PC-3 (cell line): ENCODE measurements at regions not wholly inside any gene's neighbourhood (a gene's known extent, or its start where the extent isn't known, plus 50 kb on each side); places are given as distances from the start of the nearest gene placed in this dataset.

ENCODE experiments used
- ATAC-seq: fragments of 200-7000 bp; cut with Tn5 transposase; 2 replicates; pipeline ENCODE4 v1.9.1; 2020; ENCODE audit warnings: mild to moderate bottlenecking, moderate library complexity
- BruUV-seq: library from RNA; stranded (reverse); fragments of 400-500 nt; replicated peaks from 2 replicates; lab custom pipeline; 2021; lab: Mats Ljungman, UMichigan
- CTCF ChIA-PET: fragments of 300-600 bp; sonication (Branson Sonifier 250); formaldehyde crosslinking; loops from one replicate; lab custom pipeline; 2022; ENCODE audit warnings: antibody characterized with exemption; lab: Charles Lee
- POLR2A ChIA-PET: fragments of 300-600 bp; sonication (Branson Sonifier 250); formaldehyde crosslinking; loops from one replicate; lab custom pipeline; 2022; ENCODE audit warnings: antibody characterized with exemption; ENCODE audit not compliant: unreplicated experiment; lab: Charles Lee
- DNase-seq: peaks from one replicate; pipeline ENCODE4 v3.0.0-alpha.2; 2015
- H2AFZ ChIP-seq: fragments of 300-600 bp; sonication (generic); 2 replicates; pipeline ENCODE4 v1.6.0; 2016; ENCODE audit warnings: antibody characterized with exemption, low read length
- H3F3A ChIP-seq: fragments of 300-600 bp; sonication (generic); one replicate; pipeline ENCODE4 v1.6.0; 2017; ENCODE audit warnings: antibody characterized with exemption, low read length, control low read depth, mild to moderate bottlenecking; ENCODE audit not compliant: unreplicated experiment
- H3K27ac ChIP-seq: fragments of 300-600 bp; sonication (generic); 2 replicates; pipeline ENCODE4 v1.5.1; 2016; ENCODE audit warnings: mild to moderate bottlenecking, low read length
- H3K27me3 ChIP-seq: fragments of 300-600 bp; sonication (generic); 2 replicates; pipeline ENCODE4 v1.6.1; 2016; ENCODE audit warnings: low read length, mixed read lengths
- H3K36me3 ChIP-seq: fragments of 300-600 bp; sonication (generic); 2 replicates; pipeline ENCODE4 v1.6.1; 2016; ENCODE audit warnings: low read depth, mixed run types, low read length, mixed read lengths
- H3K4me1 ChIP-seq: fragments of 300-600 bp; sonication (generic); 2 replicates; pipeline ENCODE4 v1.5.1; 2016; ENCODE audit warnings: low read length; ENCODE audit not compliant: insufficient read depth
- H3K4me2 ChIP-seq: fragments of 300-600 bp; sonication (generic); 2 replicates; pipeline ENCODE4 v1.6.0; 2016; ENCODE audit warnings: low read length
- H3K4me3 ChIP-seq: fragments of 300-600 bp; sonication (generic); 2 replicates; pipeline ENCODE4 v1.5.1; 2016; ENCODE audit warnings: mild to moderate bottlenecking, low read length, mixed read lengths
- H3K79me2 ChIP-seq: fragments of 300-600 bp; sonication (generic); 2 replicates; pipeline ENCODE4 v1.6.1; 2017; ENCODE audit warnings: low read length, mixed read lengths
- H3K9ac ChIP-seq: fragments of 300-600 bp; sonication (generic); 2 replicates; pipeline ENCODE4 v1.6.0; 2016; ENCODE audit warnings: mild to moderate bottlenecking, low read length
- H3K9me2 ChIP-seq: fragments of 300-600 bp; sonication (generic); replicated peaks from 2 replicates; pipeline ENCODE4 v1.6.1; 2016; ENCODE audit warnings: mixed run types, low read length, mixed read lengths
- H3K9me3 ChIP-seq: fragments of 300-600 bp; sonication (generic); 2 replicates; pipeline ENCODE4 v1.6.1; 2016; ENCODE audit warnings: low read length, mixed read lengths
- H4K20me1 ChIP-seq: fragments of 300-600 bp; sonication (generic); 2 replicates; pipeline ENCODE4 v1.6.1; 2016; ENCODE audit warnings: low read length, mixed read lengths
- CTCF ChIP-seq: fragments of 300-600 bp; sonication (generic); conservative IDR thresholded peaks from 2 replicates; pipeline ENCODE4 v1.5.1; 2017; ENCODE audit warnings: antibody characterized with exemption, low read depth, mild to moderate bottlenecking, low read length
- EZH2 ChIP-seq: fragments of 300-600 bp; sonication (generic); IDR thresholded peaks from one replicate; pipeline ENCODE4 v1.6.1; 2017; ENCODE audit warnings: antibody characterized with exemption, mild to moderate bottlenecking, low read length; ENCODE audit not compliant: unreplicated experiment
- EZH2phosphoT487 ChIP-seq: fragments of 300-600 bp; sonication (generic); IDR thresholded peaks from 2 replicates; pipeline ENCODE4 v1.6.1; 2018; ENCODE audit warnings: mild to moderate bottlenecking, antibody characterized with exemption, low read length, borderline replicate concordance
- intact Hi-C: fragments of 100-400 bp; cut with micrococcal nuclease; formaldehyde crosslinking; loops from 2 replicates; pipeline ENCODE4 v1.9.0; 2023

GRCh38 chr21:28663111-28663693, 329.5 kb downstream of the LTN1 start:
- Histone ChIP-seq H2AFZ (no peak overlapping the region), H3K27me3 (no peaks in the 10 kb centered on the region), H3F3A (no peaks in the 10 kb centered on the region), H3K9me3 (no peaks in the 10 kb centered on the region), H3K36me3 (no peaks in the 10 kb centered on the region), H3K9ac (no peak overlapping the region), H4K20me1 (no peaks in the 10 kb centered on the region), H3K4me2 (no peak overlapping the region), H3K79me2 (no peaks in the 10 kb centered on the region), H3K4me1 (no peaks in the 10 kb centered on the region), H3K27ac (no peak overlapping the region), H3K4me3 (no peak overlapping the region), H3K9me2 (no peaks in the 10 kb centered on the region)
- no peak for DNase-seq
- peak; percentile 70 for ATAC-seq
- POLR2A ChIA-PET, result no interaction called here
- TF ChIP-seq EZH2phosphoT487 (no peak), EZH2 (no peak), CTCF (no peak)
- CTCF ChIA-PET, result no interaction called here
- no TSS peak for BruUV-seq
- intact Hi-C loops, result no loop called here

GRCh38 chr21:28657566-28657965, 335.1 kb downstream of the LTN1 start:
- Histone ChIP-seq H3K79me2 (no peaks in the 10 kb centered on the region), H3K9me2 (no peaks in the 10 kb centered on the region), H3K36me3 (no peaks in the 10 kb centered on the region), H4K20me1 (no peaks in the 10 kb centered on the region), H3K4me2 (no peak overlapping the region), H3K27me3 (no peaks in the 10 kb centered on the region), H3K9ac (no peak overlapping the region), H3K4me1 (no peaks in the 10 kb centered on the region), H3K4me3 (no peak overlapping the region), H3K27ac (no peak overlapping the region), H3F3A (no peaks in the 10 kb centered on the region), H2AFZ (no peak overlapping the region), H3K9me3 (no peaks in the 10 kb centered on the region)
- ATAC-seq (no peak; the same call in 1 of the 2 replicates), DNase-seq (no peak)
- CTCF ChIA-PET, result no interaction called here
- intact Hi-C loops, result no loop called here
- no peak for TF ChIP-seq CTCF
- TF ChIP-seq EZH2, result no peak
- no peak for TF ChIP-seq EZH2phosphoT487
- POLR2A ChIA-PET, result no interaction called here
- no TSS peak for BruUV-seq

GRCh38 chr21:28655471-28655870, 337.2 kb downstream of the LTN1 start:
- ATAC-seq, result no peak
- Histone ChIP-seq H3K4me2 (no peak overlapping the region), H3K9me2 (no peaks in the 10 kb centered on the region), H3K27me3 (no peaks in the 10 kb centered on the region), H3K9me3 (no peaks in the 10 kb centered on the region), H3K79me2 (no peaks in the 10 kb centered on the region), H3K4me3 (no peak overlapping the region), H3K4me1 (no peaks in the 10 kb centered on the region), H3K36me3 (no peaks in the 10 kb centered on the region), H3K27ac (no peak overlapping the region), H3K9ac (no peak overlapping the region), H3F3A (no peaks in the 10 kb centered on the region), H2AFZ (no peak overlapping the region), H4K20me1 (no peaks in the 10 kb centered on the region)
- CTCF ChIA-PET, result no interaction called here
- POLR2A ChIA-PET, result no interaction called here
- intact Hi-C loops, result no loop called here
- BruUV-seq, result no TSS peak
- no peak for DNase-seq
- no peak for TF ChIP-seq EZH2phosphoT487
- no peak for TF ChIP-seq EZH2
- TF ChIP-seq CTCF, result no peak
